HG03575 (cell line): ENCODE measurements at regions not wholly inside any gene's neighbourhood (a gene's known extent, or its start where the extent isn't known, plus 50 kb on each side); places are given as distances from the start of the nearest gene placed in this dataset.
"Not testable (repeated sequence)": the region's sequence is repeated elsewhere in the genome, so short reads cannot be mapped to it uniquely, and the experiment has no call there.

Experiments
- ATAC-seq: cut with Tn5 transposase; IDR thresholded peaks from one replicate; pipeline ENCODE4 v1.9.1; 2021; ENCODE audit not compliant: unreplicated experiment, insufficient number of reproducible peaks, low FRiP score; ENCODE audit errors: extremely low read depth

GRCh38 chrX:39484159-39485068 lies 613.3 kb downstream of the BCOR start:
- ATAC-seq, result no peak

DNA sequence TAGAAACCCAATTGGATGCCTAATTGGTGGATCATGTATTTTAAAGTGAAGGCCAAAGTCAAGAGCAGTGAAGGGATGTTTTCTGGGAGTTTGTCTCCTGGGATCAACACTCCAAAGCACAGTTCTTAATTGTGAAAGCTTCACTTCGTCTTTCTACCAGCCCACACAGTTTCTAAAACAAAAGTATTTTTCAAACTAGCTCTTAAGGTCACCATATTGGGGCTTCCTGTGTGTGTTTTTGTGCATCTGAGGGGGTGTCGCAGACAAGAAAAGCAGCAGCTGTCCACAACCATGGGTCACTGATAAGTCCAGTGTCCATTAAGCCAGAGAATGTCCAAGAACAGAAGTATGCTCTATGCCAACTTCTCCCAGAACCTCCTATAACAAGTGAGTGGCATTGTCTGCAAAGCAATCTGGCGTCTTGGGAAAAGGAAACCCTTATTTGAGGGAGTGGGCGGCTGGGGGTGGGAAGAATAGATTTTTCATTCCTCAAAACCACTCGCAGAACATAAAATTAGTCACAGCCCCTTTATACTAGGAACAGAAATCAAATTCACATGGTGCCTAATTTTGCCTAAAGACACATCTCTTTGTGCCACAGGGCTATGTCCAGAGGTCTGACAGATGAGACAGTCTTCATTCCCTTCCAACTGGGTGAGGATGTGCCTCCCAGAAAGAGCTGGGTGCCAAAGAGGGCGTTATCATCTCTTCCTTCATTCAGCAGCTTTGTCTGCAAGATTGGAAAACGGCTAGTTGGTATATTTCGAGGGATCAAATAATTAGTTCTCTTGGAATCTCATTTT lies 610.4 kb downstream of the BCOR start:
- no peak for ATAC-seq

- ATAC-seq, result no peak
Measured at GRCh38 chrX:39487969-39488330, 609.8 kb downstream of the BCOR start.

DNA sequence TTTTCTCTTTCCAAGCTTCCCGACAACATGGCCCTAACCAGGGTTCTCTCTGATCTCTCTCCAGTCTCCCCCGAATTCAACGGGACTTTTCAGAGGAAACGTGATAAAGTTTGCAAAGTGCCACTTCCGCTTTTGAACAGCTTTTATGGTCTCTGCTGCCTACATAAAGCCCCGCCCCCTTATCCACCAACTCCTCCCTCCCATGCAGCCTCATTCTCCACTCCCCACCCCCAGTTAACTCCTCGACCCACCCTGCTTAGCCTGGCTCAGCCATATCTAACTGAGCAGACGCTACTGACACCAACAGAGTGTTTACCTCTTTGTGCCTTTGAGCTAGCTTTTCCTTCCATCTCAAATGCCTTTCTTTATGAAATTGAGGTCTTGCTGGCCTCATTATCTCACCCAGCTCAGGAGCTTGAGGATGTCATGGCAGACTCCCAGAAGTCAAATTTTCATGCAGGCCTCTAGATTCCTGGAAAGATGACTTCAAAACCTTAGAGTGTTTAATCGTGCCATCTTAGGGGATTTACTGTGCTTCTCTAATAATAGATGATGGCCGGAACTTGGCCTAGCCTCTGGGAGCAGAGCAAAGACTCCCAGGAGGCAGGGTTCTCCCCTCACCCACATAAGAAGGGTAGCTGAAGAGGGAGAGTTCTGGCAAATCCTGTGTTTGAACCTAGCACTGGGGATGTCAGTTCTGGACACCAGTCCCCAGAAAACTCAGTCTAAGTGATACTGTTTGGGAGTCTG lies 606.0 kb downstream of the BCOR start:
- no peak for ATAC-seq

DNA sequence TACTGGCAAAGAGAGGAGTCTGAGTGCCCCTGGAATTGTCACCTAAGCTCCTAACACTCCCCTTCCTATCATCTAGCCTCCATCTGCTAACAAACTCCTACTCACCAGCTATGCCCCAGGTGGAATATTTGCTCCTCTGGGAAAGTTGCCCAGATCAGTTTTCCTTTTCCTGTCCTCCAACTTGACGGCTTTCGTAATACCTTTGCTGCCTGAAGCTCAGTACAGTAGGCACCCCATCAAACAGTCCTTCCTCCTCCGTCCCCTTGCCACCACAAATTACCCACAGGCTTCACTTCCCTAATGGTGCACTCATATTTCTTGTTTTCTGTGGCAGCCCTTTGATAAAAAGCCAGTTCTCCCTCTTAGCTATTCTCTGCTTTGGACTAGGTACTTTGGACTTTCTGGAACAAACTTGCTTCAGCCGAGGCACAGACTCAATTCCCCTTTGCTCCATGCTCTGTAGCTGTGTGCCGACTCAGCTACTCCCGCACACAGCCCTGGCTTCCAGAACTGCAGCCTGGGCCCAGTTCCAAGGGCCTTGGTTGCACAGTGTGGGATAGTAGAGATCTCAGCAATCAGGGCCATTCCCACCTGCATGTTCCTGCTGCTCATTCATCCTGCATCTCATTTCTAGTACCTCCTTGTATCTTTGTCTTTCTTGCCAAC lies 605.1 kb downstream of the BCOR start:
- no peak for ATAC-seq

GRCh38 chrX:39493168-39493567 lies 604.6 kb downstream of the BCOR start:
- ATAC-seq, result no peak

- not testable (repeated sequence) for ATAC-seq
Measured at GRCh38 chrX:39497117-39497516, 600.6 kb downstream of the BCOR start.

GRCh38 chrX:39497702-39498265 lies 600.0 kb downstream of the BCOR start:
- ATAC-seq, result no peak

- no peak for ATAC-seq
Measured at GRCh38 chrX:39499996-39500395, 597.8 kb downstream of the BCOR start.

GRCh38 chrX:39501822-39502221 lies 595.9 kb downstream of the BCOR start:
- ATAC-seq, result no peak

DNA sequence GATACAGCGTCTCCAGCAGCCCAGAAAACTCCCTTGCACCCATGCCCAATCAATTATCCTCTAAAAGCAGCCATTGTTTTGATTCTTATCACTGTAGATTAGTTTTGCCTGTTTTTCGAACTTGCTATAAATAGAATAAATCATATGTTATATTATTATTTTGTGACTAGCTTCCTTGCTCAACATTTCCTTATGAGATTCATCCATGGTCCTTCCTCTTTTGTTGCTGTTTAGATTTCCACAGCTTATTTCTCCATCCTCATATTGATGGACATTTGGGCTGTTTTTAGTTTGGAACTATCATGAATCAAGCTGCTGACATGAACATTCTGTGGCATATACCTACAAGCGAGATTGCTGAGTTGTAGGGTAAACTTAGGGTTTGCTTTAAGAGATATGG lies 595.3 kb downstream of the BCOR start:
- no peak for ATAC-seq

GRCh38 chrX:39504227-39504626 lies 593.5 kb downstream of the BCOR start:
- ATAC-seq, result no peak

DNA sequence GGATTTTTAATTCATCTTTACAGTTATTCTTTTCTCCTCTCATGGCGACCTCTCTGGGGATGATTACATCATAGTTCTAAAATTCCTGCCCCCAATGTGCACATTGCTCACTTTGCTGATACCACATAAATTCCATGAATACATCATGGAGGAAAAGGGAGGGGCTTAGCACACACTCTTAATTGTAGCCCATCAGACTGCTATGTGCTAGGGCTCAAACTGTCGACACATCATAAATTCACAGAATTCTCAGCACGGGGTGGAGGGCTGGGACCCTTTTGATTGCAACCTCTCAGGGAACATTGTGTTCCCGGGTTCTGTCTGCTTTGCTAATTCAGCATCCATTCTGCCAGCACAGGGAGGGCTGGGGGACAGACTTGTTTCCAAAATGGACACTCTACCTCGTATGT lies 592.9 kb downstream of the BCOR start:
- ATAC-seq, result no peak

- ATAC-seq, result no peak
Measured at GRCh38 chrX:39506131-39506530, 591.6 kb downstream of the BCOR start.

DNA sequence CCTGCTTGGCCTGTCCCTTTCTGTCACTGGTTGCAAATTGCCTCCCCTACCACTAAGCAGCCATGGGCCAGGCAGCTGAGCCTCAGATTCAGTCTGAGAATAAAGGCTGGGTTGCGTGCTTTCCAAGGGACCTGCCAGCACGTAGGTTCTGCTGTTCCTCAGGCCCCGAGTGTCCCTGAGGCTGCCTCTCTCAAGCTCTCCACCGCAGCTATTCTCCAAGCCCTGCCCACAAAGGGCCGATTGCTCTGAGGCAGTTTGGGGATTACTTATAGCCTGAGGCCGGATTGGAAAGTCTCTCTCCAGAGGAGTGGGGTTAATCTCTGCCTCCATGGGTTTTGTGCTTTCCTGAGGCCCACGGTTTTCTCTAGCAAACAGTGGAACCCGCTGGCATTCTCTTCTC lies 590.7 kb downstream of the BCOR start:
- ATAC-seq, result no peak

DNA sequence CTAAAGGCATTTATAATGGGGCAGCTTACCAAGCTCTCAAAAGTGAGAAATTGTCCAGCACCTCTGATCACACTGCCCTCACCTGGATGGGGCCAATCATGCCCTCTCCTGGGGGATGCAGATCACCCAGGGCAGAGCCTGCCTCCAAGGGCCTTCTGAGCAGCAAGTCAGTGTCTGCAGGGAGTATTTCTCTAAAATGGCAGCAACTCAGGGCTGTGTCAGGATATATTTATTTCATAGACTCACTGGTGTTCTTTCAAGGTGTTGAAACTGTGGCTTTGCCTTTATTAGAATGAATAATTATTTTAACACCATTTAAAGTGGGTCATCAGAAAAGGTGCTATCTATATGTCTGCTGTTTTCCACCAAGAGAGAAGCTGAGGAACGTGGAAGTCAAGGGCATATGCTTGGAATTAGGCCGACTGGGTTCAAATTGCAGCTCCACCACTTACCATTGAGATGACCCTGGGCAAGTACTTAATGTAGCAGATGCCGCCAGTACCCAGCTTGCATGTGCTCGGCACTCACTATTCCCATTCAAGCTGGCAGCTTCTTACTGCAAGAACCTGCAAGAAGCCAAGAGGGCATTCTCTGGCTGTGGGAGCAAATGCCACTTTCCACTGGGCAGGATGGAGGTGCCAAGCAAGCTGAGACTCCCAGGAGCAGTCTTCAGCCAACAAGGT lies 590.0 kb downstream of the BCOR start:
- no peak for ATAC-seq

DNA sequence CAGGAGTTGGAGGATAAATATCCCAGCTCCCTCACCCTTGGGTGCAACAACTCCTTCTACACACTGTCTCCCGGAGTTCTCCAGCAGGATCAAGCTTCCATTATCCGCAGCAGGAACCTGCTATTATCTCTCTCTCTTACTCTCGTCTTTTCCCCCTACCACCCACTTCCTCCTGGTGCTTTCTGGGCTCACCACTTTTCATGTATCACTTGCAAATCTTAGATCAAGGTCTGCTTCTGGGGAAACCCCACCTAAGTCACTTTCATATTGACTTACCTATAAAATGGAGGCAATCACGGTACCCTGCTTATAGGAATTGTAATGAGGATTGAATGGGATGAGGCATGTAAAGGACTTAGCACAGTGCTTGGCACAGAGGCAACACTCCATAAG lies 589.5 kb downstream of the BCOR start:
- ATAC-seq, result no peak

DNA sequence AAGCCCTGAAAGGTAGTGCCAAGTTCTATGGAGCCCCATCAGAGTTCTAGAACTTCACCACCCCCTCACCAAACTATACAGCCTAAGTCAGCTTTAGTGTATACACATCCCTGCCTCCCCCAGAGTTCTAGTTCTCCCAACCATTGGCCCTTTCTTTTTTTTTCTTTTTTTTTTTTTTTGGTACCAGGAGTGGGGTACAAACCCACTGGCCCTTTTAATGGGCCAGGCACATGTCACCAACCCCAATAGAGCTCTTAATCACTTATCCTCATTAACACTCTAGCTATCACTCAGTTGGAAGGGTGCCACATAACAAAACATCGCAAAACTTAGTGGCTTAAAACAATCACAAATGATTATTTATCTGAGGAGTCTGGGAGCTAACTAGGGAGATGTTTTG lies 588.6 kb downstream of the BCOR start:
- ATAC-seq, result no peak
